CD14-positive monocyte (primary cell): ENCODE measurements at regions not wholly inside any gene's neighbourhood (a gene's known extent, or its start where the extent isn't known, plus 50 kb on each side); places are given as distances from the start of the nearest gene placed in this dataset.

Experiments
- DNase-seq, 3 donors: peaks; one replicate each; pipeline ENCODE4 v3.0.0-alpha.2; 2011 to 2022
- H2AFZ ChIP-seq: 2 replicates; pipeline ENCODE4 v1.6.0; 2012; ENCODE audit warnings: mild to moderate bottlenecking, low read depth, low read length, inconsistent platforms; ENCODE audit not compliant: insufficient read depth, poor library complexity, severe bottlenecking
- H3K27ac ChIP-seq, 2 donors: 1 replicate in 1 of 2; 2 replicates in 1 of 2; pipeline ENCODE4 v1.5.1; 2012 to 2013; ENCODE audit warnings: low read length in 2 of 2, control low read depth in 1 of 2, inconsistent platforms in 1 of 2, low read depth in 1 of 2, mild to moderate bottlenecking in 1 of 2
- H3K27me3 ChIP-seq, 2 donors: one replicate each; pipeline versions ENCODE4 v1.6.0 to v1.6.1; 2011 to 2013; ENCODE audit warnings: low read length in 2 of 2; ENCODE audit not compliant: control insufficient read depth in 2 of 2, insufficient read depth in 2 of 2
- H3K36me3 ChIP-seq, 2 donors: replicated peaks in 1 of 2; 1 replicate in 1 of 2; 2 replicates in 1 of 2; pipeline versions ENCODE4 v1.5.1 to v1.6.1; 2012 to 2013; ENCODE audit warnings: low read length in 2 of 2, control low read depth in 1 of 2, inconsistent platforms in 1 of 2, mild to moderate bottlenecking in 1 of 2; ENCODE audit not compliant: insufficient read depth in 2 of 2, control insufficient read depth in 1 of 2
- H3K4me1 ChIP-seq, 2 donors: 1 replicate in 1 of 2; 2 replicates in 1 of 2; pipeline versions ENCODE4 v1.5.1 to v1.6.1; 2012 to 2013; ENCODE audit warnings: low read length in 2 of 2, control low read depth in 1 of 2, inconsistent platforms in 1 of 2, mild to moderate bottlenecking in 1 of 2, moderate library complexity in 1 of 2; ENCODE audit not compliant: insufficient read depth in 2 of 2, control insufficient read depth in 1 of 2
- H3K4me2 ChIP-seq: replicated peaks from 2 replicates; pipeline ENCODE3; 2012; ENCODE audit warnings: low read length, moderate library complexity, mild to moderate bottlenecking; ENCODE audit not compliant: poor library complexity, severe bottlenecking; ENCODE audit errors: extremely low read depth
- H3K4me3 ChIP-seq, 3 experiments: fragments of 200-600 bp in 1 of 3; sonication (generic) in 1 of 3; replicated peaks in 1 of 3; 1 replicate in 2 of 3; 2 replicates in 1 of 3; pipeline ENCODE4 v1.5.1; 2011 to 2013; ENCODE audit warnings: low read length in 3 of 3, mild to moderate bottlenecking in 3 of 3, control low read depth in 2 of 3, low read depth in 2 of 3, inconsistent platforms in 1 of 3, moderate library complexity in 1 of 3
- H3K79me2 ChIP-seq: 2 replicates; pipeline ENCODE4 v1.6.0; 2012; ENCODE audit warnings: mild to moderate bottlenecking, control low read depth, inconsistent platforms, low read length, moderate library complexity; ENCODE audit not compliant: insufficient read depth
- H3K9ac ChIP-seq: 2 replicates; pipeline ENCODE4 v1.6.0; 2017; ENCODE audit warnings: low read length, mild to moderate bottlenecking; ENCODE audit not compliant: insufficient read depth, poor library complexity, severe bottlenecking
- H3K9me3 ChIP-seq, 2 donors: replicated peaks in 1 of 2; 1 replicate in 1 of 2; 2 replicates in 1 of 2; pipeline versions ENCODE4 v1.5.1 to v1.6.1; 2012 to 2013; ENCODE audit warnings: low read length in 2 of 2, control low read depth in 1 of 2; ENCODE audit not compliant: control insufficient read depth in 1 of 2, insufficient read depth in 1 of 2
- H4K20me1 ChIP-seq: 2 replicates; pipeline ENCODE4 v1.6.0; 2012; ENCODE audit warnings: mild to moderate bottlenecking, low read length, control low read depth, moderate library complexity; ENCODE audit not compliant: insufficient read depth
- H3K27ac Mint-ChIP-seq, 7 donors: one replicate each; pipeline ENCODE4 v1.8.0; 2020; ENCODE audit warnings: mild to moderate bottlenecking in 7 of 7, mixed read lengths in 7 of 7, moderate library complexity in 6 of 7, inconsistent platforms in 2 of 7
- H3K27me3 Mint-ChIP-seq, 3 donors: one replicate each; pipeline ENCODE4 v1.8.0; 2021 to 2022; ENCODE audit warnings: low read depth in 3 of 3, mild to moderate bottlenecking in 3 of 3, mixed read lengths in 3 of 3, moderate library complexity in 3 of 3, inconsistent platforms in 1 of 3
- H3K36me3 Mint-ChIP-seq, 2 donors: one replicate each; pipeline ENCODE4 v1.8.0; 2020; ENCODE audit warnings: mixed read lengths in 2 of 2, inconsistent platforms in 1 of 2, mild to moderate bottlenecking in 1 of 2
- H3K4me1 Mint-ChIP-seq: one replicate; pipeline ENCODE4 v1.8.0; 2020; ENCODE audit warnings: mild to moderate bottlenecking, mixed read lengths
- H3K4me3 Mint-ChIP-seq, 2 donors: one replicate each; pipeline ENCODE4 v1.8.0; 2020; ENCODE audit warnings: mild to moderate bottlenecking in 2 of 2, mixed read lengths in 2 of 2, moderate library complexity in 1 of 2
- H3K9me3 Mint-ChIP-seq, 7 donors: one replicate each; pipeline ENCODE4 v1.8.0; 2020 to 2022; ENCODE audit warnings: mixed read lengths in 7 of 7, mild to moderate bottlenecking in 6 of 7, moderate library complexity in 6 of 7, inconsistent platforms in 2 of 7
- CTCF ChIP-seq: fragments of 200-600 bp; IDR thresholded peaks from one replicate; pipeline ENCODE4 v1.8.0; 2022; ENCODE audit warnings: antibody characterized with exemption, mild to moderate bottlenecking
- WGBS: methylation state at CpG from one replicate; pipeline ENCODE4 v1.1.5; 2013; ENCODE audit warnings: missing lambda C conversion rate; ENCODE audit not compliant: insufficient coverage; 5-methylcytosine and 5-hydroxymethylcytosine counted together
- intact Hi-C, 2 donors: fragments of 100-400 bp; cut with micrococcal nuclease; formaldehyde crosslinking; loops; one replicate each; pipeline versions ENCODE4 v1.15.0 to v1.15.1; 2023

- peaks cover 0 to 3% (median 0%) of the 10 kb centered on the region in 7 donors for H3K9me3 Mint-ChIP-seq
- H3K36me3 ChIP-seq: no peaks in the 10 kb centered on the region
- WGBS: no CpG with 5 or more reads among the region's 2 CpGs
Measured at GRCh38 chr6:112469306-112469705, 122.2 kb downstream of the RFPL4B start.

DNA sequence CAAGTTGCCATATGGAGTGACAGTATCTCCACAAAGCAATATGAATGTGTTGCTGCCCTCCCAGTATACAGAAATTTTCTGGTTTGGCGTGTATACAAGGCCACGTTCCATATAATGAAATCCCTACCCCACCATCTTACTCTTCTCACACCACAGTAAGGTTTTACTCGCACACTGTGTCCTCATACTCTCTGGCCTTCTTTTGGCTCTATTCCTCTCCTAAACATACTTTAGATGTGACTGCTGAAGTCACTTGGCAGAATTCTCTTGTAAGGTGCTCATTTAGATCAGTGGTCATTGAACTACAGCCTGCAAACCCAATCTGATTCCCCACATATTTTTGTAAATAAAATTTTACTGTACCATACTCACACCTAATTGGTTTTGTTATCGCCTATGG is 123.2 kb downstream of the RFPL4B start:
- intact Hi-C loops: no loop called here
- no peak overlapping the region for H3K4me3 ChIP-seq
- Mint-ChIP-seq H3K36me3 (no peaks in the 10 kb centered on the region), H3K4me3 (no peak overlapping the region), H3K4me1 (no peaks in the 10 kb centered on the region), H3K27me3 (no peaks in the 10 kb centered on the region), H3K27ac (no peak overlapping the region), H3K9me3 (no peaks in the 10 kb centered on the region)
- TF ChIP-seq CTCF: no peak
- no peak overlapping the region for H3K9ac ChIP-seq
- no peaks in the 10 kb centered on the region for H3K27me3 ChIP-seq
- no peaks in the 10 kb centered on the region for H3K4me1 ChIP-seq
- H2AFZ ChIP-seq: no peak overlapping the region
- no peak overlapping the region for H3K27ac ChIP-seq
- H4K20me1 ChIP-seq: no peaks in the 10 kb centered on the region
- 93% methylated on average over 3 of the region's 4 CpGs for WGBS
- DNase-seq: no peak
- H3K9me3 ChIP-seq: no peaks in the 10 kb centered on the region
- H3K36me3 ChIP-seq: no peaks in the 10 kb centered on the region
- H3K4me2 ChIP-seq: no peak overlapping the region
- no peaks in the 10 kb centered on the region for H3K79me2 ChIP-seq

More at GRCh38 chr6:112469306-112469705, 122.2 kb downstream of the RFPL4B start:
- intact Hi-C loops: no loop called here
- Mint-ChIP-seq H3K27ac (no peak overlapping the region), H3K4me3 (no peak overlapping the region), H3K4me1 (no peaks in the 10 kb centered on the region), H3K27me3 (no peaks in the 10 kb centered on the region), H3K36me3 (no peaks in the 10 kb centered on the region)
- DNase-seq: no peak
- H3K4me2 ChIP-seq: no peak overlapping the region
- H3K9me3 ChIP-seq: no peaks in the 10 kb centered on the region
- no peak overlapping the region for H3K9ac ChIP-seq
- H3K27ac ChIP-seq: no peak overlapping the region
- TF ChIP-seq CTCF: no peak
- H4K20me1 ChIP-seq: no peaks in the 10 kb centered on the region
- H2AFZ ChIP-seq: no peak overlapping the region
- no peak overlapping the region for H3K4me3 ChIP-seq
- H3K27me3 ChIP-seq: no peaks in the 10 kb centered on the region
- H3K4me1 ChIP-seq: no peaks in the 10 kb centered on the region
- H3K79me2 ChIP-seq: no peaks in the 10 kb centered on the region
